ENCODE measurements at regions not wholly inside any gene's neighbourhood (a gene's known extent, or its start where the extent isn't known, plus 50 kb on each side); places are given as distances from the start of the nearest gene placed in this dataset.

- H3K4me1 ChIP-seq (ENCODE audit: insufficient read depth, low read length): no peaks in the 10 kb centered on the region
- no peaks in the 10 kb centered on the region for H3K9me3 ChIP-seq (ENCODE audit: low read length)
- H3K9me2 ChIP-seq (replicated peaks; ENCODE audit: low read length): no peaks in the 10 kb centered on the region
- DNase-seq (no peak), ATAC-seq (no peak)
- H3K36me3 ChIP-seq (ENCODE audit: low read depth, low read length): no peaks in the 10 kb centered on the region
- H3K4me2 ChIP-seq (ENCODE audit: low read length): no peak overlapping the region
- H2AFZ ChIP-seq (ENCODE audit: low read length): no peak overlapping the region
- TF ChIP-seq EZH2phosphoT487 (IDR thresholded peaks at IDR 0.05; ENCODE audit: borderline replicate concordance, low read length) (no peak), CTCF (conservative IDR thresholded peaks at IDR 0.05; ENCODE audit: low read depth, low read length) (no peak), EZH2 (IDR thresholded peaks at IDR 0.05; ENCODE audit: low read length, unreplicated experiment) (no peak)
- H3K27ac ChIP-seq (ENCODE audit: low read length): no peak overlapping the region
- no peaks in the 10 kb centered on the region for H3F3A ChIP-seq (ENCODE audit: low read length, unreplicated experiment)
- ChIA-PET POLR2A (ENCODE audit: unreplicated experiment) (no interaction called here), CTCF (no interaction called here)
- H3K9ac ChIP-seq (ENCODE audit: low read length): no peak overlapping the region
- intact Hi-C loops (cut with micrococcal nuclease): no loop called here
- no peaks in the 10 kb centered on the region for H4K20me1 ChIP-seq (ENCODE audit: low read length)
- no peak overlapping the region for H3K4me3 ChIP-seq (ENCODE audit: low read length)
- no TSS peak for BruUV-seq (replicated peaks)
- peaks cover 93% of the 10 kb centered on the region for H3K27me3 ChIP-seq (ENCODE audit: low read length)
- no peaks in the 10 kb centered on the region for H3K79me2 ChIP-seq (ENCODE audit: low read length)
These were observed 344.8 kb upstream of the NFE2L3 start for GRCh38 chr7:25807086-25807611.

- no peaks in the 10 kb centered on the region for H3K4me1 ChIP-seq (ENCODE audit: insufficient read depth, low read length)
- no peak overlapping the region for H3K9ac ChIP-seq (ENCODE audit: low read length)
- CTCF ChIA-PET: no interaction called here
- intact Hi-C loops (cut with micrococcal nuclease): no loop called here
- H3K4me2 ChIP-seq (ENCODE audit: low read length): no peak overlapping the region
- TF ChIP-seq EZH2phosphoT487 (IDR thresholded peaks at IDR 0.05; ENCODE audit: borderline replicate concordance, low read length) (no peak), CTCF (conservative IDR thresholded peaks at IDR 0.05; ENCODE audit: low read depth, low read length) (no peak), EZH2 (IDR thresholded peaks at IDR 0.05; ENCODE audit: low read length, unreplicated experiment) (no peak)
- H4K20me1 ChIP-seq (ENCODE audit: low read length): no peaks in the 10 kb centered on the region
- H2AFZ ChIP-seq (ENCODE audit: low read length): no peak overlapping the region
- H3K9me3 ChIP-seq (ENCODE audit: low read length): no peaks in the 10 kb centered on the region
- no TSS peak for BruUV-seq (replicated peaks)
- no peaks in the 10 kb centered on the region for H3K9me2 ChIP-seq (replicated peaks; ENCODE audit: low read length)
- H3K27ac ChIP-seq (ENCODE audit: low read length): no peak overlapping the region
- H3K27me3 ChIP-seq (ENCODE audit: low read length): peaks cover 81% of the 10 kb centered on the region
- no peak for ATAC-seq
- H3K4me3 ChIP-seq (ENCODE audit: low read length): no peak overlapping the region
- no peaks in the 10 kb centered on the region for H3K36me3 ChIP-seq (ENCODE audit: low read depth, low read length)
- no peaks in the 10 kb centered on the region for H3F3A ChIP-seq (ENCODE audit: low read length, unreplicated experiment)
- POLR2A ChIA-PET (ENCODE audit: unreplicated experiment): interaction anchor here (0.6 kb wide), 1 partner anchor 41 kb away, joined by 4 read pairs; no protein-coding TSS in a partner anchor
- H3K79me2 ChIP-seq (ENCODE audit: low read length): no peaks in the 10 kb centered on the region
- DNase-seq: no peak
These were observed 342.6 kb upstream of the NFE2L3 start for GRCh38 chr7:25809441-25809840.

GRCh38 chr7:25812086-25812850 lies 339.7 kb upstream of the NFE2L3 start:
- Histone ChIP-seq H3K4me2 (ENCODE audit: low read length) (no peak overlapping the region), H3K9ac (ENCODE audit: low read length) (no peak overlapping the region), H3K4me3 (ENCODE audit: low read length) (no peak overlapping the region), H3K9me2 (replicated peaks; ENCODE audit: low read length) (no peaks in the 10 kb centered on the region), H4K20me1 (ENCODE audit: low read length) (no peaks in the 10 kb centered on the region), H3K9me3 (ENCODE audit: low read length) (no peaks in the 10 kb centered on the region), H3K36me3 (ENCODE audit: low read depth, low read length) (no peaks in the 10 kb centered on the region), H3K4me1 (ENCODE audit: insufficient read depth, low read length) (no peaks in the 10 kb centered on the region), H2AFZ (ENCODE audit: low read length) (no peak overlapping the region), H3F3A (ENCODE audit: low read length, unreplicated experiment) (no peaks in the 10 kb centered on the region), H3K27ac (ENCODE audit: low read length) (no peak overlapping the region), H3K79me2 (ENCODE audit: low read length) (no peaks in the 10 kb centered on the region), H3K27me3 (ENCODE audit: low read length) (peaks cover 55% of the 10 kb centered on the region)
- ChIA-PET CTCF (no interaction called here), POLR2A (ENCODE audit: unreplicated experiment) (no interaction called here)
- DNase-seq (no peak), ATAC-seq (no peak)
- no TSS peak for BruUV-seq (replicated peaks)
- TF ChIP-seq EZH2 (IDR thresholded peaks at IDR 0.05; ENCODE audit: low read length, unreplicated experiment): no peak
- no peak for TF ChIP-seq EZH2phosphoT487 (IDR thresholded peaks at IDR 0.05; ENCODE audit: borderline replicate concordance, low read length)
- TF ChIP-seq CTCF (conservative IDR thresholded peaks at IDR 0.05; ENCODE audit: low read depth, low read length): no peak
- intact Hi-C loops (cut with micrococcal nuclease): no loop called here

Measured in PC-3 (cell line).